Stimulated activated CD4-positive, alpha-beta T cell treated with anti-CD3 and anti-CD28 coated beads, Interleukin-1b, Interleukin-23, amount 100 ng/mL, for 48 hours (primary cell): ENCODE measurements at regions not wholly inside any gene's neighbourhood (a gene's known extent, or its start where the extent isn't known, plus 50 kb on each side); places are given as distances from the start of the nearest gene placed in this dataset.

Experiments
- DNase-seq: peaks from one replicate; pipeline ENCODE4 v3.0.0-alpha.2; 2020

DNA sequence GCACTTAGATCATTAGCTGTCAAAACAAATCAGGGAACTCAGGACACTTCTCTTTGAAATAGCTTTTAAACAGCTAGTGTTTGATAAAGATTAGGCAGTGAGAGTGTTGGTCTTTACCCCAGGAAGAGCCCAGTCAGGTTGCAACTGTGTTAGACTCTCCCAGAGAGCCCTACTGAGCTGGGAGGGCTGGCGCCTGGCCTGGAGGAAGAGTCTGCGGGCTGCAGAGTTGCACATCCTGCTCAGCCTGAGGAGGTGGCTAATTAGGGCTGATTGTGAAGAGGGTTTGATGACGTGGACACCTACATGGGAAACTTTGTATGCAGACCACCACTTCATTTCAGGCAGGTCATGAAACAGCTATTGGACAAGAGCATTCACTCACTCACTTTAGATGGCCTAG, 112.0 kb downstream of the TMEM174 start:
- no peak for DNase-seq

- DNase-seq, result no peak
Measured at GRCh38 chr5:73284220-73284795, 111.3 kb downstream of the TMEM174 start.

DNA sequence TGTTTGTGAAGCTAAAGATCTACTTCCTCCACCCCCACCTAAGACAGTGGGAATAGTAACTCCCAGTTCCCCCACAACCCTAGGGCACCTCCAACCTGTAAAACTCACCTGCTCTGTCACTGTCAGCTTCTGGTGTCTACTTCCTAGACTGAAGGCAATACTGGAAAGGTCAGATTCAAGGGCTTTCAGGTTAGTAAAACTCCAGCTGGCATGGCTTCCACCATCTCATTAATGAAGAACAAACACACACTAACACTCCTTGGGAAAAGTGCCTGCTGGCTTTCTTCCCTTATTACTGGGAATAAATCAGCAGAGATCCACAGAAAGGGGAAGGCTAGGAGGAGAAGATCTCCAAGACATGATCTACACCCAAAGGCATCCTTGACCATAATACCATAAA, 109.9 kb downstream of the TMEM174 start:
- DNase-seq, result no peak

GRCh38 chr5:73282383-73282782, 109.4 kb downstream of the TMEM174 start:
- no peak for DNase-seq

DNA sequence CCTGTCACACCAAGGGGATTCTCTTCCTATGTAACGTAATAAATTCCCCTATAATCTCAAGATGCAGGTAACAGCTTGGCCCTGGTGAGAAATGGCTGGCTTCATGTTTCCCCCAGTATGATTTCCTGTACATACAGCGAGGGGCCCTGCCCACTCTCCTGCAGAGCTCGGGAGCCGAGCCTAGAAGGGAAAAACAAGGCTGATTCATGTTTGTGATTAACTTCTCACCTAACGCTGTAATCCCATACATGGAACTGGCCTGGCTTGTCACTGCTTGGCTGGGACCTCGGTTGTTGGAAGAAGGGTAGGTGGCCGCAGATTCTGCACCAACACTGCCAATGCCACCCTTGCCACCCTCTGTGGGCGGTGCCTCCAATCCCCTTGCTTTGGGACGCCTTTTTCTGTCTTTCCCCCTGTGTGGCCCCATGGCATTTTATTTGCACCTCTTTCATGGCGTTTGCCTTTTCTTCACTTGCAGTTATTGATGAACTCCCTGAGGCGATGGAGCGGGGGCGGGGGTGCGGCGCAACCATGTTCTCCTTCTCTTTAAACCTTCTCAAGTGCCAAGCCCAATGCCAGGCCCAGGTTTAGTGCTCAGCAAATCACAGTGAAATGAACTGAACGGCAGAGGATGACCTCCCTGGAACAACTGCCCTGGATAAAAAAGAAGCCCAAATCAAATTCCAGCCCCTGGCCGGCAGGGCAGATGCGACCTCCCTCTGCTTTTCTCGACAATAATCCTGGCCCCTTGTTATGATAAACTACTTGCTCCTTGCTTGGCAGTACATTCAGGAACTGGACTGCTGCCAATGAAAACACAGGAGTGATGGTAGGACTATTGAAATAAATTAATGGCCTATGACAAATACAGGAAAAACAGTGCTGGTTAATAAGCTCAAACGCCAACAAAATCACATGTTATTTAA, 108.1 kb downstream of the TMEM174 start:
- no peak for DNase-seq

DNA sequence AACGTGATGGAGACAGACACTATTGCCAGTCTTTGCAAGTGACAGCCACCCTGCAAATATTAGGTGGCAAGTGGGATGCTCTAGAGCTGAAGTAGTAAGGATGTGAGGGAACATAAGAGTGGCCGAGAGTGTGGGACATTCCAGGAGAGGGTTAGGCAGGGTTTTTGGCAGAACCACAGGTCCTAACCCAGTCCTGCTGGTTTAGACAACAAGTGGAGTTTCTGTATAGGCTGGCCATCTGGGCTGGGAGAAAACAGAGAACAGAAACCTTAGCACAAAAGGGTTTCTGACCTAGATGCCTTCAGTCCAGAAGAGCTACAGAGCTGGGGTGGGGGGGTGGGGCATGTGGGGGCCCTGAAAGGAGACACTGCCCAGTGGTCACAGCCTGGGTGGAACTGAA, 107.4 kb downstream of the TMEM174 start:
- DNase-seq, result no peak

- no peak for DNase-seq
Measured at GRCh38 chr5:73279805-73280204, 106.8 kb downstream of the TMEM174 start.

GRCh38 chr5:73278693-73279092, 105.7 kb downstream of the TMEM174 start:
- no peak for DNase-seq

DNA sequence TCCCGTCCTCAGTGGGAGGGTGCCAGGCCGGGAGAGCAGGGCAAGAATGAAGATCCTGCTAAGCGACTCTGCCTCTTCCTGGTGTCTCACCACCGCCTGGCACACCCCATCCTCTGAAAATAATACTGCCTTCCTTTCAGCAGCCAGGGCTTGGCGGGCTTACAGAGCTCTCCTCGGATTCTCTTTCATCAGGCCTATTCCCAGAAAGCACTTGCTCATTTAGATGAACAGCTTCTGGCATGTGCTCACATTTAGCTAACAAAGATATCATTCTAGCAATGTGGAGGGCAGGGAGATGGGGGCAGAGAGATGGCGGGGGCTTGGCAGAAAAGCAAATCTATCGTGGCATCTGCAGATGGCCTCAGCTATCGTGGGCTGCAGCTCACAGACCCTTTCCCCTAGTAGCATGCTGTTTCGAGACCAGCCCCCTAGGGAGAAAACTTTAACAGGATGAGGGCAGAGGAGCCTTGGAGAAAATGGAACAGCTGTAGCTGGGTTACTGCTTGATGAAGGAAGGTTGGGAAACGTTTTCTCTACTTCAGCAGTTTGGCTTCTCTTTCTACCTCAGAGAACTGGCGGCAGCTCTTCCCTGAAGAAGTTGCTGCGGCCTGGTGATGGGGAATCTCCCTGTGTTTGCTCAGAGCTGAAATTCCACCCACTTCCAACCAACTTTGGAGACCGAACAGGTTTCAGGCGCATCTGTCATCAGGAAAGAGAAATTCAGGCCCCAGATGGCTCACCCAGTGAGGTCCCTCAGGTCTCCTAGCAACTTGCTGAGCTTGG, 102.1 kb downstream of the TMEM174 start:
- DNase-seq, result no peak

DNA sequence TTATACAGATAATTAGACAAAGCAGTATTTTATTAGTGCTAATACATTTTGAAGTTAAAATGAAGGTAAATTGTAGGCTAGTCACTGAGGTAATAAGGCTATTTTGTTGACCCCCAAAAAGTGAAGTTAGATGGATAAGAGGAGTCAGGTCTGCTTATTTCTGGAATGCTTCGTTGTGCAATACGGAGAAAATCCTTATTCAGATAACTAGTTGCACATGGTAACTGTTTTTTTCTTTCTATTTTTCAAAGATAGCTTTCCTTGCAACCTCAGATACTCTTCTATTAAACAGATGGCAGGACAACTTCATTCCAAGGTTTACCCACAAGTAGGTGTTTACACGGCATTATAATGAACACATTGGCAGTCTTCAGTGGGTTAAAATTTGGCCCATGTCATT, 101.1 kb downstream of the TMEM174 start:
- no peak for DNase-seq

GRCh38 chr5:73273379-73274050, 100.5 kb downstream of the TMEM174 start:
- DNase-seq, result no peak

DNA sequence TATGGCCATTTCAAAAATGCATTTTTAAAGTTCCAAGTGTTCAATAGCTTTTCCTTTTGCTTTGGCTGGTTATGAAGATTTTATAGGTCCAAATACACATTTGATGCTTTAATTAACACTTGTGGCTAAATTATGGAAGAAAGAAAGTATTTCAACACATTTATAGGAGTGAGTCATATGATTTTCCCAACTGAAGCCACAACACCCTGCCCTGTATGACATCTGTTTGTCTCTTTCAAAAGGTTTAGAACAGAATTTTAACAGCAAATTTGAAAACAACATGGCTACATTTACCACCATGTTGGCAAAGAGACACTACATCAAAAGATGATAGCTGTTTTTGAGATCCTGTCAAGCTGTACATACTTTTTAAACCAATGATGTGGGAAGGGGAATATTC, 99.4 kb downstream of the TMEM174 start:
- DNase-seq, result no peak

DNA sequence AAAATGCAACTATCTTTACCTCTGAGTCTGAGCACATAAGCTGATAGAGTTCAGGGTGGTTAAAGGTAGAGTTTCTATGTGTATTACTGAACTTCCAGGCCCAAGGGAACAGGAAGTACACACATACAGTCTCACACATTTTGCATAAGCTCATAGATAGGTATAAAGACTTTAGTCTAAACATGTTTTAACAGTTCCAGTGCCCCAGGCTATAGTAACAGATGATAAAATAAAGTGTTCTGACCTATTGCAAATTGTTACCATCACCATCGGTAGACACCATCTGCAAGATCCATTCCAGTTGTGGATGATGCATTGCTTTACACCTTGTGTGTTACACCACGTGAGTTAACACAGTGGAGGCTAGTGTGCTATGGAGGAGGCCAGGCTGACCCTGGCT, 95.8 kb downstream of the TMEM174 start:
- DNase-seq, result no peak

GRCh38 chr5:73267766-73268435, 94.9 kb downstream of the TMEM174 start:
- no peak for DNase-seq

DNA sequence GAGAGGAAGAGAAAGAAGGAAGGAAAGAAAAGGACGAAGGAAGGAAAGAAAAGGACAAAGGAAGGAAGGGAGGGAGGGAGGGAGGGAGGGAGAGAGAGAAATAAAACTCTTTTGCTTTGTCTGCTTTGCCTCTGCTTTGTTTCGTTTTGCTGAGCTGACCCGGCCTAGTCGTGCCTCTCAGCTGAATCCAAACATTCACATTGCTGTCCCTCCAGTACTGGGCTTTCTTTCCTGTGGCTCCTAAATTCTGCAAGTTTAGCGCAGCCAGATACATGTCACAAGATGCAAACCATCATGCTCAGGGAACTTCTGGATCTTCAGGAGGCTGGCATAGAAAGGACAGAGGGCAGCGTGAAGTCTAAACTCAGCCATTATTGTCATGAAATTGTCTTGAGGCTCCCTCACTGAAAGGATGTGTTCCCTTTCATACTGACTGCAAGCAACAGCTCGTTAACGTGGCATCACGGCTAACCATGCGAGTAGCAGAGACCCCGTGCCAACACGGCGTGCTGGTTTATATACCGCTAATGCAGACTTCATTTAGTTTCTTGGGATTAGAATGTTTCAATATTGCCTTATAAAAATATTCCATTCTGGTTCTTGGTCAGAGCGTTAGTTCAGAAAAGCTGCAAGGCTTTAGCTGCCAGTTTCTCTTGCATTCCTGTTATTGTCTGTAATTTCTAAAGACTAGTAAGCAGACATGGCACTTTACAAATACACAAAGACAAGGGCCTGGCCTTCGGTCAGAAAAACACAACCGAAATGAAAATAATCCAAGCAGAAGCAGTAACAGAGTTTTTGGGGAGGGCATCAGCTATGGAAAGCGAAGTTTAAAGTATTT, 94.2 kb downstream of the TMEM174 start:
- DNase-seq, result no peak

GRCh38 chr5:73266176-73266738, 93.3 kb downstream of the TMEM174 start:
- no peak for DNase-seq

- no peak for DNase-seq
Measured at GRCh38 chr5:73265641-73266040, 92.6 kb downstream of the TMEM174 start.

- DNase-seq, result no peak
Measured at GRCh38 chr5:73264631-73265030, 91.6 kb downstream of the TMEM174 start.

- DNase-seq, result no peak
Measured at GRCh38 chr5:73263001-73263710, 90.2 kb downstream of the TMEM174 start.

DNA sequence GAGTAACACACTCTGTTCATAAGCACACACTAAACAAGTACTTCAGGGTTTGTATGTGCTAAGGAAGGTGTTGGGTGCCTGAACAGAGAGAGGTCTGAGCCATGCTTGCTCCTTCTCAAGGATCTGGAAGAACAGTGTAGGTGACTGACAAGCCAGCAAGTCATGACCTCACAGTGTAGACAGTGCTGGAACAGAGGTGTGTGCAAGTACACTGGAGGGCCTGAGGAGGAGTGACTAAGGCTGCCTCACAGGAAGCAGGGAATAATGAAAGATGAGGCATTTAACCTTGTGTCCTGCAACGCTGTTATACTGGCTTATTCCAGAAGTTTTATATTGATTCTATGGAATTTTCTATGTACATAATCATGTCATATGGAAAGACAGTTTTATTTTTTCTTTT, 83.9 kb downstream of the TMEM174 start:
- no peak for DNase-seq

DNA sequence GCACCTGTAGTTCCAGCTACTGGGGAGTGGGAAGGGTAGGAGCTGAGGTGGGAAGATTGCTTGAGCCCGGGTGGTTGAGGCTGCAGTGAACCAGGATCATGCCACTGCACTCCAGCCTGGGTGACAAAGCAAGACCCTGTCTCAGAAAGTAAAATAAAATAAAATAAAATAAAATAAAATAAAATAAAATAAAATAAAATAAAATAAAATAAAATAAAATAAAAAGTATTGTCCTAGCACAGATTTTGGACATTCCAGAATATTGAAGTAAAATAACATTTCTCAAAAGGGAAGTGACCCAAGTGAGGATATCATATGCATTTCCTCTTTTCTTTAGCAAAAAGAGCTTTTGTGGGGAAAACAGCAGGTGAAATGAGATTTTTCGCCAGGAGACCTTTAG, 83.5 kb downstream of the TMEM174 start:
- no peak for DNase-seq
